ENCODE measurements at regions not wholly inside any gene's neighbourhood (a gene's known extent, or its start where the extent isn't known, plus 50 kb on each side); places are given as distances from the start of the nearest gene placed in this dataset.

GRCh38 chr9:27836661-27837401, 263.6 kb upstream of the C9orf72 start:
- Histone ChIP-seq H3K79me2 (ENCODE audit: control insufficient read depth, insufficient read depth, low read length) (no peaks in the 10 kb centered on the region), H4K20me1 (replicated peaks; ENCODE audit: control insufficient read depth, insufficient read depth, low read length) (no peaks in the 10 kb centered on the region), H3K9me1 (ENCODE audit: control insufficient read depth, insufficient read depth, low read length) (no peaks in the 10 kb centered on the region), H3K9ac (ENCODE audit: insufficient read depth in 1 of 2, low read depth in 2 of 2, low read length in 2 of 2) (no peak overlapping the region), H2AFZ (ENCODE audit: low read depth, low read length) (no peak overlapping the region), H3K27ac (ENCODE audit: extremely low read depth, low read depth, low read length) (no peak overlapping the region), H3K9me3 (replicated peaks; ENCODE audit: control insufficient read depth, insufficient read depth, low read depth, low read length) (no peaks in the 10 kb centered on the region), H3K4me3 (no peak overlapping the region), H3K4me1 (replicated peaks in 1 of 2; ENCODE audit: control insufficient read depth in 2 of 2, insufficient read depth in 2 of 2, low read length in 2 of 2) (no peaks in the 10 kb centered on the region), H3K4me2 (ENCODE audit: insufficient read depth, low read length) (no peak overlapping the region), H3K27me3 (ENCODE audit: control insufficient read depth in 2 of 2, insufficient read depth in 2 of 2, low read length in 2 of 2) (no peaks in the 10 kb centered on the region), H3K36me3 (ENCODE audit: control insufficient read depth, insufficient read depth, low read length) (no peaks in the 10 kb centered on the region)
- intact Hi-C loops (cut with micrococcal nuclease): no loop called here
- POLR2A ChIA-PET: no interaction called here
- DNase-seq (ENCODE audit: extremely low read depth in 1 of 4, low spot score in 3 of 4): no peak
- CTCF ChIA-PET (ENCODE audit: low intra/inter-chr PET ratio): no interaction called here
- in situ Hi-C loops (cut with MboI): no loop called here
- FAIRE-seq: no peak
- BruUV-seq (replicated peaks): no TSS peak
- ATAC-seq: no peak
- WGBS (ENCODE audit: insufficient coverage, low coverage, missing lambda C conversion rate): 4% methylated on average over 4 of the region's 7 CpGs
- TF ChIP-seq ZBTB40 (IDR thresholded peaks at IDR 0.05): no peak
- TF ChIP-seq ZBTB40 (CRISPR knock-in tag; IDR thresholded peaks at IDR 0.05): no peak
- TF ChIP-seq CXXC5 (CRISPR knock-in tag; IDR thresholded peaks at IDR 0.05): no peak
- no peak for TF ChIP-seq CTBP1 (IDR thresholded peaks at IDR 0.05; ENCODE audit: borderline replicate concordance)
- no peak for TF ChIP-seq THRB (CRISPR knock-in tag; conservative IDR thresholded peaks at IDR 0.05)
- TF ChIP-seq ELF1 (tag; IDR thresholded peaks at IDR 0.05): no peak
- no peak for TF ChIP-seq ELF2 (CRISPR knock-in tag; IDR thresholded peaks at IDR 0.05)
- TF ChIP-seq PTTG1 (tag; IDR thresholded peaks at IDR 0.05; ENCODE audit: low read depth): no peak
- no peak for TF ChIP-seq ZNF785 (CRISPR knock-in tag; IDR thresholded peaks at IDR 0.05)
- no peak for TF ChIP-seq ZBTB43 (CRISPR knock-in tag; IDR thresholded peaks at IDR 0.05)
- no peak for TF ChIP-seq BRCA1 (IDR thresholded peaks at IDR 0.05)
- no peak for TF ChIP-seq BRCA1 (CRISPR knock-in tag; IDR thresholded peaks at IDR 0.05)

Measured in K562 (cell line).